HepG2 (cell line): ENCODE measurements at regions not wholly inside any gene's neighbourhood (a gene's known extent, or its start where the extent isn't known, plus 50 kb on each side); places are given as distances from the start of the nearest gene placed in this dataset.

ENCODE experiments used
- FOSL1 ChIP-seq: sonication (generic); formaldehyde crosslinking; IDR thresholded peaks from 2 replicates; pipeline ENCODE4 v1.9.0; 2021; ENCODE audit warnings: missing genetic modification reagents, borderline replicate concordance
- GATAD2A ChIP-seq: IDR thresholded peaks from 2 replicates; pipeline ENCODE4 v1.6.1; 2016
- HMG20A ChIP-seq: IDR thresholded peaks from 2 replicates; pipeline ENCODE4 v1.6.1; 2016; ENCODE audit warnings: borderline replicate concordance
- IKZF5 ChIP-seq: IDR thresholded peaks from 2 replicates; pipeline ENCODE4 v1.6.1; 2018; ENCODE audit warnings: missing genetic modification reagents, mild to moderate bottlenecking, missing compliant biosample characterization
- IRX3 ChIP-seq: sonication (generic); formaldehyde crosslinking; IDR thresholded peaks from 2 replicates; pipeline ENCODE4 v1.8.1; 2023; ENCODE audit warnings: mild to moderate bottlenecking, low read depth, missing genetic modification reagents, borderline replicate concordance
- MIER2 ChIP-seq: IDR thresholded peaks from 2 replicates; pipeline ENCODE4 v1.6.1; 2016; ENCODE audit warnings: missing biosample characterization, missing genetic modification reagents
- MIXL1 ChIP-seq: IDR thresholded peaks from 2 replicates; pipeline ENCODE4 v1.6.1; 2016
- MYC ChIP-seq: sonication (generic); formaldehyde crosslinking; IDR thresholded peaks from 2 replicates; pipeline ENCODE4 v1.9.0; 2021; ENCODE audit warnings: missing genetic modification reagents, borderline replicate concordance
- NR2F1 ChIP-seq, 2 experiments: fragments of 450-650 bp in 1 of 2; formaldehyde crosslinking in 1 of 2; IDR thresholded peaks; 2 replicates each; pipeline versions ENCODE4 v1.5.0 to v1.6.1; 2016 to 2020; ENCODE audit warnings: mild to moderate bottlenecking in 1 of 2, missing compliant biosample characterization in 1 of 2, missing genetic modification reagents in 1 of 2, moderate library complexity in 1 of 2
- PHF8 ChIP-seq: sonication (generic); formaldehyde crosslinking; IDR thresholded peaks from 2 replicates; pipeline ENCODE4 v1.5.0; 2020; ENCODE audit warnings: missing genetic modification reagents
- SOX6 ChIP-seq, 2 experiments: fragments of 450-650 bp in 1 of 2; sonication (generic) in 1 of 2; formaldehyde crosslinking in 1 of 2; IDR thresholded peaks; 2 replicates each; pipeline versions ENCODE4 v1.4.0 to v1.6.1; 2017 to 2020; ENCODE audit warnings: antibody characterized with exemption in 1 of 2, mild to moderate bottlenecking in 1 of 2, missing genetic modification reagents in 1 of 2
- TBP ChIP-seq: sonication (generic); formaldehyde crosslinking; IDR thresholded peaks from 2 replicates; pipeline ENCODE4 v1.5.0; 2020; ENCODE audit warnings: missing genetic modification reagents
- ZBED4 ChIP-seq: sonication (generic); formaldehyde crosslinking; IDR thresholded peaks from 2 replicates; pipeline ENCODE4 v1.4.0; 2020; ENCODE audit warnings: missing genetic modification reagents, borderline replicate concordance
- ZBTB21 ChIP-seq: sonication (generic); formaldehyde crosslinking; IDR thresholded peaks from 2 replicates; pipeline ENCODE4 v1.4.0; 2020; ENCODE audit warnings: missing genetic modification reagents
- ZBTB7B ChIP-seq: sonication (generic); formaldehyde crosslinking; IDR thresholded peaks from 2 replicates; pipeline ENCODE4 v1.4.0; 2020; ENCODE audit warnings: missing genetic modification reagents
- ZGPAT ChIP-seq: IDR thresholded peaks from 2 replicates; pipeline ENCODE4 v1.6.1; 2016; ENCODE audit warnings: mild to moderate bottlenecking
- ZNF431 ChIP-seq: sonication (generic); formaldehyde crosslinking; IDR thresholded peaks from 2 replicates; pipeline ENCODE4 v1.9.0; 2022; ENCODE audit warnings: missing genetic modification reagents, low read depth, mild to moderate bottlenecking, borderline replicate concordance
- ZNF570 ChIP-seq: sonication (generic); formaldehyde crosslinking; IDR thresholded peaks from 2 replicates; pipeline ENCODE4 v1.4.0; 2020; ENCODE audit warnings: mild to moderate bottlenecking, missing genetic modification reagents, borderline replicate concordance
- ZNF614 ChIP-seq: IDR thresholded peaks from 2 replicates; pipeline ENCODE4 v1.6.1; 2018; ENCODE audit warnings: missing biosample characterization, missing genetic modification reagents, inconsistent platforms, borderline replicate concordance
- TF ChIP-seq, protein P1 (sequence below): sonication (generic); formaldehyde crosslinking; IDR thresholded peaks from 2 replicates; pipeline ENCODE4 v1.5.1; 2020; ENCODE audit warnings: mild to moderate bottlenecking, missing genetic modification reagents, borderline replicate concordance

GRCh38 chr9:1231998-1232919, 182.1 kb downstream of the DMRT2 start (continued):
- TF ChIP-seq ZBED4 (CRISPR knock-in tag) (no peak), MYC (no peak), IRX3 (CRISPR knock-in tag) (no peak), FOSL1 (no peak), NR2F1 (CRISPR knock-in tag; IDR thresholded peaks at IDR 0.05) (no peak), IKZF5 (CRISPR knock-in tag) (0 out of 2 replicates have a peak, but pooled peaks have one; percentile 23), MIXL1 (CRISPR knock-in tag) (peak; percentile 65; the same call in 1 of the 2 replicates), GATAD2A (peak; percentile 75), ZGPAT (CRISPR knock-in tag) (peak; percentile 64), PHF8 (CRISPR knock-in tag) (no peak), ZBTB7B (CRISPR knock-in tag) (no peak), TBP (CRISPR knock-in tag) (no peak), ZNF431 (no peak), ZBTB21 (CRISPR knock-in tag) (no peak), ZNF614 (CRISPR knock-in tag) (0 out of 2 replicates have a peak, but pooled peaks have one; percentile 38), HMG20A (CRISPR knock-in tag) (peak; percentile 58; the same call in 1 of the 2 replicates), SOX6 (IDR thresholded peaks at IDR 0.05) (no peak), SOX6 (CRISPR knock-in tag; IDR thresholded peaks at IDR 0.05) (peak; percentile 80), MIER2 (CRISPR knock-in tag) (no peak), ZNF570 (CRISPR knock-in tag) (no peak)
- TF ChIP-seq, protein P1, sequence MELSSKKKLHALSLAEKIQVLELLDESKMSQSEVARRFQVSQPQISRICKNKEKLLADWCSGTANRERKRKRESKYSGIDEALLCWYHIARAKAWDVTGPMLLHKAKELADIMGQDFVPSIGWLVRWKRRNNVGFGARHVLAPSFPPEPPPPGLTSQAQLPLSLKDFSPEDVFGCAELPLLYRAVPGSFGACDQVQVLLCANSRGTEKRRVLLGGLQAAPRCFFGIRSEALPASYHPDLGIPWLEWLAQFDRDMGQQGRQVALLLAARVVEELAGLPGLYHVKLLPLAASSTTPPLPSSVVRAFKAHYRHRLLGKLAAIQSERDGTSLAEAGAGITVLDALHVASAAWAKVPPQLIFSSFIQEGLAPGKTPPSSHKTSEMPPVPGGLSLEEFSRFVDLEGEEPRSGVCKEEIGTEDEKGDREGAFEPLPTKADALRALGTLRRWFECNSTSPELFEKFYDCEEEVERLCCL (CRISPR knock-in tag), result no peak
